ENCODE measurements at regions not wholly inside any gene's neighbourhood (a gene's known extent, or its start where the extent isn't known, plus 50 kb on each side); places are given as distances from the start of the nearest gene placed in this dataset.

DNA sequence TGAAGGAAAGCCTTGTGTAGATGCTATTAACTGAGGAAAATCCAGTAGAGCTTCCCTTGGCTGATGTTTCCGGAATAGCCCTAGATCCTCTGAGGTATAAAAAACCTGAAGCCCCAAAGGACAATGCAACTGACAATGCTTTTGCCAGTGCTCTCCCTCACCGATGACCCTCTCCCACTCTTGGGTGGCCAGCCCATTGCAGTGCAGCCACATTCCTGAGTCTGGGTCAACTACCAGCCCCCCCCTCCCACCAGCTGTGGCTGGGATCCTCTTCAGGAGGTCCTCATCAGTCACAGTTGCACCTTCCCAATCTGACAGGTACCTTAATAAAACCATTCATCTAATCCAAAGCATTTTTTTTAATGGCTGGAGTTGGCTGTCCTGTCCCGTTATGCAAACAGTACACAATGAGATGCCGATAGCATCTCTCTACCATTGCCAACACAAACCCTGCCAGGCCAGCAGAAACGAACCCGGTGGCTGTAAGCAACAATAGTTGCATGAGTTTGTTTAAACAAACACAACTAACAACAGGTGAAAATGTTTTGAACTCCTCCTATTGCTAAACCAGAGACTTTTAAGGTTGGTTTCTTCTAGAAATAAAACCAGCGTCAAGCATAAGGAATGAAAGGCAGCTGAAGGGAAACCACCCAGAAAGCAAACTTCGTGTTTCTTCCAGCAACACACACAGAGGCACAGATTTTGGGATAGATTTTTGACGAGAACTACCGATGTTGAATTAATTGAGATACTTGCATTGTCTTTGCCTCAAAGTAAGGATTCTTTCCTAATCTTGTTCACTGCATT, 128.3 kb upstream of the ARHGEF3 start:
- TF ChIP-seq, protein P1, sequence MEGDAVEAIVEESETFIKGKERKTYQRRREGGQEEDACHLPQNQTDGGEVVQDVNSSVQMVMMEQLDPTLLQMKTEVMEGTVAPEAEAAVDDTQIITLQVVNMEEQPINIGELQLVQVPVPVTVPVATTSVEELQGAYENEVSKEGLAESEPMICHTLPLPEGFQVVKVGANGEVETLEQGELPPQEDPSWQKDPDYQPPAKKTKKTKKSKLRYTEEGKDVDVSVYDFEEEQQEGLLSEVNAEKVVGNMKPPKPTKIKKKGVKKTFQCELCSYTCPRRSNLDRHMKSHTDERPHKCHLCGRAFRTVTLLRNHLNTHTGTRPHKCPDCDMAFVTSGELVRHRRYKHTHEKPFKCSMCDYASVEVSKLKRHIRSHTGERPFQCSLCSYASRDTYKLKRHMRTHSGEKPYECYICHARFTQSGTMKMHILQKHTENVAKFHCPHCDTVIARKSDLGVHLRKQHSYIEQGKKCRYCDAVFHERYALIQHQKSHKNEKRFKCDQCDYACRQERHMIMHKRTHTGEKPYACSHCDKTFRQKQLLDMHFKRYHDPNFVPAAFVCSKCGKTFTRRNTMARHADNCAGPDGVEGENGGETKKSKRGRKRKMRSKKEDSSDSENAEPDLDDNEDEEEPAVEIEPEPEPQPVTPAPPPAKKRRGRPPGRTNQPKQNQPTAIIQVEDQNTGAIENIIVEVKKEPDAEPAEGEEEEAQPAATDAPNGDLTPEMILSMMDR (IDR thresholded peaks at IDR 0.05 in 8 of 11, conservative IDR thresholded peaks at IDR 0.05 in 3 of 11): no peak
- TF ChIP-seq POLR2AphosphoS5 (IDR thresholded peaks at IDR 0.05) (no peak), POLR2A (IDR thresholded peaks at IDR 0.05) (no peak)

All from spleen (tissue), 7 donors.